Psoas muscle (tissue), 7 donors: ENCODE measurements at regions not wholly inside any gene's neighbourhood (a gene's known extent, or its start where the extent isn't known, plus 50 kb on each side); places are given as distances from the start of the nearest gene placed in this dataset.

Experiments
- ATAC-seq, 4 donors: fragments of 200-7000 bp; cut with Tn5 transposase; one replicate each; pipeline ENCODE4 v1.9.1; 2020; ENCODE audit warnings: moderate library complexity in 3 of 4, mild to moderate bottlenecking in 2 of 4
- DNase-seq, 2 donors: peaks; one replicate each; pipeline ENCODE4 v3.0.0-alpha.2; 2020
- H3K27ac ChIP-seq: fragments of 200-600 bp; one replicate; pipeline ENCODE4 v1.8.0; 2022
- H3K27me3 ChIP-seq, 3 donors: fragments of 200-600 bp in 1 of 3; one replicate each; pipeline versions ENCODE4 v1.6.1 to v1.8.0; 2013 to 2022; ENCODE audit warnings: low read length in 2 of 3, mild to moderate bottlenecking in 2 of 3, moderate library complexity in 1 of 3; ENCODE audit not compliant: insufficient read depth in 3 of 3
- H3K36me3 ChIP-seq, 2 donors: fragments of 200-600 bp in 1 of 2; one replicate each; pipeline versions ENCODE4 v1.6.1 to v1.8.0; 2013 to 2022; ENCODE audit warnings: low read depth in 1 of 2, mild to moderate bottlenecking in 1 of 2, moderate library complexity in 1 of 2; ENCODE audit not compliant: insufficient read depth in 1 of 2
- H3K4me1 ChIP-seq: fragments of 200-600 bp; one replicate; pipeline ENCODE4 v1.8.0; 2022
- H3K4me3 ChIP-seq: fragments of 200-600 bp; one replicate; pipeline ENCODE4 v1.8.0; 2022; ENCODE audit warnings: mild to moderate bottlenecking
- H3K9me3 ChIP-seq: fragments of 200-600 bp; one replicate; pipeline ENCODE4 v1.8.0; 2022
- WGBS, 3 donors: extraction: QIAGEN DNeasy Blood & Tissue Kit; methylation state at CpG; one replicate each; pipeline versions ENCODE4 v1.1.6 to v1.1.7; 2013; 5-methylcytosine and 5-hydroxymethylcytosine counted together
- intact Hi-C, 2 donors: fragments of 100-400 bp; cut with DNase I; formaldehyde crosslinking; loops; one replicate each; pipeline versions ENCODE4 v1.11.0 to v1.14.2; 2022
- TF ChIP-seq, protein P1 (sequence below): fragments of 200-600 bp; IDR thresholded peaks from one replicate; pipeline ENCODE4 v1.8.0; 2022; ENCODE audit warnings: antibody characterized with exemption
- donor health status: healthy with polysubstance abuse.
- donor health status: DM: no; HTN: no; CAD: no; lungs with moderate emphysema.
- donor health status: Bipolar disorder and iron deficiency.
- donor health status: healthy.
- donor health status: DM: yes; HTN: yes; CAD: no.
- donor health status: DM: no; HTN: no; CAD: no.
- donor health status: DM: yes; HTN: yes; CAD: no.

DNA sequence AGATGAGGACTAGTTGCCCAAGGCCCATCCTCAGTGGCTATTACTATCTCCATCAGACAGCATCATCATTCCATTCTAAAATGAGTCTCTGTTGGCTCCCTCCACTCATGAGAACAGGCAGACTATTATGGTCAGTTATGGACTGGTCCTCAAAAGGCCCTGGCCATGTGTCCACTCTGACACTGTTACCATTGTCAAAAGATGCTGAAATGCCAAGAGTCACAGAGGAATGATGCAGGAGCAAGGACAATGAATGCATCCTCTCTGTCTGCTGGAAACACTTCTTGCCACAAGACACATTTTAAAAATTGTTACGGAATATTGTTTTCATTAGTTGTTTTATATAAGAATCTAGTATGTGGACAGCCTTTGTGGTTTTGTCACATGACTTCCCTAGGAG, 53.3 kb upstream of the STT3B start:
- Histone ChIP-seq H3K4me1 (no peaks in the 10 kb centered on the region), H3K27me3 (peaks cover 0 to 2% (median 0%) of the 10 kb centered on the region in 3 donors), H3K4me3 (no peak overlapping the region), H3K27ac (no peak overlapping the region), H3K9me3 (no peaks in the 10 kb centered on the region), H3K36me3 (no peaks in the 10 kb centered on the region)
- WGBS, 3 donors: 44 to 97% (median 87%) methylated on average over 1 of the region's 1 CpG
- intact Hi-C loops: no loop called here
- TF ChIP-seq, protein P1, sequence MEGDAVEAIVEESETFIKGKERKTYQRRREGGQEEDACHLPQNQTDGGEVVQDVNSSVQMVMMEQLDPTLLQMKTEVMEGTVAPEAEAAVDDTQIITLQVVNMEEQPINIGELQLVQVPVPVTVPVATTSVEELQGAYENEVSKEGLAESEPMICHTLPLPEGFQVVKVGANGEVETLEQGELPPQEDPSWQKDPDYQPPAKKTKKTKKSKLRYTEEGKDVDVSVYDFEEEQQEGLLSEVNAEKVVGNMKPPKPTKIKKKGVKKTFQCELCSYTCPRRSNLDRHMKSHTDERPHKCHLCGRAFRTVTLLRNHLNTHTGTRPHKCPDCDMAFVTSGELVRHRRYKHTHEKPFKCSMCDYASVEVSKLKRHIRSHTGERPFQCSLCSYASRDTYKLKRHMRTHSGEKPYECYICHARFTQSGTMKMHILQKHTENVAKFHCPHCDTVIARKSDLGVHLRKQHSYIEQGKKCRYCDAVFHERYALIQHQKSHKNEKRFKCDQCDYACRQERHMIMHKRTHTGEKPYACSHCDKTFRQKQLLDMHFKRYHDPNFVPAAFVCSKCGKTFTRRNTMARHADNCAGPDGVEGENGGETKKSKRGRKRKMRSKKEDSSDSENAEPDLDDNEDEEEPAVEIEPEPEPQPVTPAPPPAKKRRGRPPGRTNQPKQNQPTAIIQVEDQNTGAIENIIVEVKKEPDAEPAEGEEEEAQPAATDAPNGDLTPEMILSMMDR: no peak
- ATAC-seq: no peak
- no peak for DNase-seq

DNA sequence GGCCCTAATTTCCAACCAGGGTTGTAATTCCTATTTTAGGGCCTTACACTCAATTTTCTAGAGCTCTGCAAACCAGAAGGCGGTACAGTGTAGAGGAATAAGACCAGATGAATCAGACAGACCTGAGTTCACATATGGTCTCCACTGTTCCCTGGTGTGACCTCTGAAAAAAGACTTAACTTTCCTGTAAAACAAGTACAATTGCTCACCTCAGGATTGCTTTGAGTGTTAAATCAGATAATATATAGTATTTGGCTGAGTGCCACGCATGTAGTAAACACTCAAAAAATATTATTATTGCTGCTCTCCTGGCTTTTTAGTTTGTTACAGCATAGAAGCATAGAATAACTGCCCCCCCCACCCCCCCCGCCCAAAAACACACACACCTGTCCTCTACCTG, 51.0 kb upstream of the STT3B start:
- 90 to 93% (median 90%) methylated on average over 3 of the region's 3 CpGs for WGBS, 3 donors
- TF ChIP-seq, protein P1: no peak
- H3K4me3 ChIP-seq: no peak overlapping the region
- H3K9me3 ChIP-seq: no peaks in the 10 kb centered on the region
- ATAC-seq (no peak), DNase-seq (no peak)
- H3K27me3 ChIP-seq: peaks cover 0 to 2% (median 0%) of the 10 kb centered on the region in 3 donors
- H3K36me3 ChIP-seq: no peaks in the 10 kb centered on the region
- H3K4me1 ChIP-seq: no peaks in the 10 kb centered on the region
- no peak overlapping the region for H3K27ac ChIP-seq
- intact Hi-C loops: no loop called here

DNA sequence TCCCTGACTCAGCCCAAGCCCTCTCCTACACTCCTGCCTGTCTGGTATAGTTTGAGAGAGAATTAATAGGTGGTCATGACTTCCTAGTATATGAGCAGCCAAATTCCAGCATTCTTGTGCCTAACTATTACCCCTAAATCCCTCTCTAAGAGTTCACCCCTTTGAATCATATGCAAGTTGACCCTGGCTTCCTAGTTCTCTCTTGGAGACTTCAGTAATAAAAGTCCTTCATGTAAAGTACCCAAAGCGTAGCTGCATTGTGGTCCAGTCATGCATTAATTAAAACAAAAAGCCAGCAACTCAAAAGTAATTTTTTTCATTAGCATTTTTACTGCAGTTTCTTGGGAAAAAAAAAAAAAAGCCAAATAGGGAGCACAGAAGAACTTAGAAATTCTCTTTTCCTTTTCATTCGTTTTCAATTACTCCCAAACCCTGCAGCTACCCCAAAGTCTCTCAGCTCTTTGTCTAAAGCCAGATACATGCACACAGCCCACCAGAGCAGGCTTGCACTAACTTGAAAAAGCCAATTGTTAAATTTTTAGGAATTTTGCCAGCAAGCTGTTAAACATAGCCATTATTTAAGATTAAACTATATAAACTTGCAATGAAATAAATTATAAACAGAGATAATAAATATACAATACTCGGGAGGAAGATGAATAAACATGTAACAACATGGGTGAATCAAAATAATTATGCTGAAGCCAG, 50.1 kb upstream of the STT3B start:
- TF ChIP-seq, protein P1: no peak
- peaks cover 0 to 2% (median 0%) of the 10 kb centered on the region in 3 donors for H3K27me3 ChIP-seq
- no peak overlapping the region for H3K27ac ChIP-seq
- no peak overlapping the region for H3K4me3 ChIP-seq
- no peaks in the 10 kb centered on the region for H3K36me3 ChIP-seq
- DNase-seq (no peak), ATAC-seq (no peak)
- H3K9me3 ChIP-seq: no peaks in the 10 kb centered on the region
- intact Hi-C loops: no loop called here
- 79 to 89% (median 87%) methylated on average over 3 of the region's 3 CpGs for WGBS, 3 donors
- H3K4me1 ChIP-seq: no peaks in the 10 kb centered on the region
